DMS53 (cell line): ENCODE measurements at regions not wholly inside any gene's neighbourhood (a gene's known extent, or its start where the extent isn't known, plus 50 kb on each side); places are given as distances from the start of the nearest gene placed in this dataset.
"Not testable (repeated sequence)": the region's sequence is repeated elsewhere in the genome, so short reads cannot be mapped to it uniquely, and the experiment has no call there.

ENCODE experiments used
- DNase-seq: peaks from one replicate; lab custom pipeline; 2025; lab: John Stamatoyannopoulos, UW

- no peak for DNase-seq
Observed at GRCh38 chr4:66164869-66165268, 494.6 kb upstream of the EPHA5 start.

- DNase-seq = no peak
Observed at GRCh38 chr4:66160606-66161005, 490.3 kb upstream of the EPHA5 start.

GRCh38 chr4:66157594-66157993 is 487.3 kb upstream of the EPHA5 start:
- DNase-seq = no peak

- DNase-seq = no peak
Observed at GRCh38 chr4:66130042-66130441, 459.8 kb upstream of the EPHA5 start.

- DNase-seq = no peak
Observed at GRCh38 chr4:66123831-66124413, 453.6 kb upstream of the EPHA5 start.

GRCh38 chr4:66123190-66123589 is 452.9 kb upstream of the EPHA5 start:
- DNase-seq = no peak

DNA sequence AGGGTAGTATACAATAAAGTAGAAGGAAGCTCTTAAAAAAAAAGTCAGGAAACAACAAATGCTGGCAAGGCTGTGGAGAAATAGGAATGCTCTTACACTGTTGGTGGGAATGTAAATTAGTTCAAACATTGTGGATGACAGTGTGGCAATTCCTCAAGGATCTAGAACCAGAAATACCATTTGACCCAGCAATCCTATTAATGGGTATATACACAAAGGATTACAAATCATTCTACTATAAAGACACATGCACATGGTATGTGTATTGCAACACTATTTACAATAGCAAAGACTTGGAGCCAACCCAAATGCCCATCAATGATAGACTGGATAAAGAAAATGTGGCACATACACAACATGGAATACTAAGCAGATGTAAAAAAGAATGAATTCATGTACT is 444.9 kb upstream of the EPHA5 start:
- DNase-seq = not testable (repeated sequence)

GRCh38 chr4:66108898-66109297 is 438.6 kb upstream of the EPHA5 start:
- no peak for DNase-seq

DNA sequence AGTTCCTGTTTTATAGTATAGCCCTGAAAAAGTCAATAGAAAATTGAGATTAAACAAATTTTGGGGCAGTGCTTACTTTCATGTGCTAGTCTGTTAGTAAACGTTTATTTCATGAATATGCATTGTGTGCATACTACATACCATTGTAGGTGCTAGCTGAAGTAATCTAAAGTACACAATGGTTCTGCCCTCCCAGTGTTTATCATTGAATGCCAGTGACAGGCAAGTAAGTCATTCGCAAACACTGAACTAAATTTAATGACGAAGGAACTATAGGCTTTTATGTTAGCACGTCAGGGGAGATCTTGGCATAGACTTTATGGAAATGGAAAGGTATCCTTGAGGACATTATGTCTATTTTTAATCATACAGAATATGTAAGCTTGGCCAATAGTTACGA is 426.9 kb upstream of the EPHA5 start:
- peak; percentile 29 for DNase-seq

GRCh38 chr4:66095065-66095464 is 424.8 kb upstream of the EPHA5 start:
- DNase-seq = no peak

GRCh38 chr4:66094070-66094469 is 423.8 kb upstream of the EPHA5 start:
- no peak for DNase-seq

GRCh38 chr4:66091786-66092185 is 421.5 kb upstream of the EPHA5 start:
- DNase-seq = no peak

DNA sequence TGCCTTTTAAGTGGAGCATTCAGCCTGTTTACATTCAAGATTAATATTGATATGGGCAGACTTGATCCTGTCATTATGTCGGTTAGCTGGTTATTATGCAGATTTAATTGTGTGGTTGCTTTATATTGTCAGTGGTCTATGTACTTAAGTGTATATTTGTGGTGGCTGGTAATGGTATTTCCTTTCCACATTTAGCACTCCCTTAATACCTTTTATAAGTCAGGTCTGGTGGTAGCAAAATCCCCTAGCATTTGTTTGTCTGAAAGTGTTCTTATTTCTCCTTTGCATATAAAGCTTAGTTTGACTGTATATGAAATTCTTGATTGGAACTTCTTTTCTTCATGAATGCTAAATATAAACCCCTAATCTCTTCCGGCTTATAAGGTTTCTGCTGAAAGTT is 403.7 kb upstream of the EPHA5 start:
- no peak for DNase-seq

GRCh38 chr4:66071911-66072310 is 401.6 kb upstream of the EPHA5 start:
- DNase-seq = no peak

GRCh38 chr4:66062921-66063320 is 392.6 kb upstream of the EPHA5 start:
- DNase-seq = no peak

DNA sequence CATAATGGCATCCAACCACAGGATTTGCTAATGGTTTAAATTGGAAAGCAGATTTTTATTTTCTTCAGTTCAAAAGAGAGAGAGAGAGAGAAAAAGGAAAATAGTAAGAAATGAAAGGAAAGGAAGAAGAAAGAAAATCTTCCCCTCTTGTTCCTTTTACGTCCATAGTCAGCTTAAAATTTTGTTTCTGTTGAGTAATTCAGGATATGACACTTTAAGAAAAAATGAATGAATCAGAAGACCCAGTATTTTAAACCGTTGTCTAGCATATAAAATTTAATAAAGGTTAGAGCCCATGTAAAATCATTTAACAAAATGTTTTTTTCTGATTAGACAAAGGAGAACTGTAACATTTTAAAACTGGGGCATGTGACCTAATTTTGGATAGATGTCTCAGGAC is 391.8 kb upstream of the EPHA5 start:
- no peak for DNase-seq

DNA sequence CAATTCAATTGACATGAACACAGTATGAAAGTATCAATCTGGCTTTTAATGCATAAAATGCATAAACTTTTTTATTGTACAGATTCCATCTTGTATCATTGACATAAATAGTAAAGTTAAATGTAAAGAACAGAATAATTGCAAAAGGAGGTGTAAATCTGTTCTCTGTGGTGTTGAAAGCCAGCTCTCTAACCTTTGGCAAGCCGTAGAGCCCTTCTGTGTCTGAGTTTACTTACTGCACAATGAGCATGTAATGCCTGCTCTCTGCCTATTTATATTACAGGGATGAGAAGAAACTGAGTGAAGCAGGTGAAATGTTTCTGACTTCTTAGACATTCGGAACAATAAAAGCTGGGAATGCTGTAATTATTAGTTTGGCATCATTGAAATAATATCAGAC is 389.3 kb upstream of the EPHA5 start:
- DNase-seq = no peak

DNA sequence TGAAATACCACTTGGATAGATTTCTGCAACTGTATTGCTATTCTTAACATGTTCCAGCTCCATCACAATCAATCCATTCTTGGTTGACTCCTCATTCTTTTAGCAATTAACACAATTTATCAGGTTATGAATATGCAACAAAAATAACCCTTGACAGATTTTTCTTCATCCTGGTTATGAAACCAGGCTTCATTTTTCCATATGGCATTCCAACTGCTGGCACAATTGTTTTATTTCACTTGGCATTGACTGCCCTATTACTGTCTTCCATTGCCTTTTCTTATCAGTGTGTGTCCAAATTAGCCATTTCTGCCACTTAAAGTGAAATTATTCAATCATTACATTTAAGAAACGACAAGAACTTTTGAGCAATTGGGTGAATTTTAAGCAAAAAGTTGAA is 388.8 kb upstream of the EPHA5 start:
- DNase-seq = no peak

- no peak for DNase-seq
Observed at GRCh38 chr4:66055999-66056398, 385.7 kb upstream of the EPHA5 start.

- DNase-seq = no peak
Observed at GRCh38 chr4:66052426-66052825, 382.1 kb upstream of the EPHA5 start.

DNA sequence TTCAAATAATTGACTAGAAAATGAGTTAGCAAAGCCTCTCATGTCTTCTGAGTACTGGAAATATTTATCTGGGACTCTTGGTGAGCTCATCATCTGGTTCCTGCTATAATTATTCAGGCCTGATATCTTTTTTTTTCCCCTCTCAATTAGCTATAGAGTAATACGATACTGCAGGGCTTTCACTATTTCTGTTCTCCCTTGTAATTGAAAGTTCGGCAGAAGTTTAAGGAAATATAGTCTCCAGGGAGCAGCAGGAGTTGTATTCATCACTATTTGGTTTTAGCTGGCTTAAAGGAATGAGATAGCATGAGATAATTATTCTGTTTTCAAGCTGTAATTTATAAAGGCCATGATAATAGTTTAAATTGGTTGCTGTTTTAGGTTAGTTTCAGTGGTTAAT is 378.6 kb upstream of the EPHA5 start:
- no peak for DNase-seq

- DNase-seq = no peak
Observed at GRCh38 chr4:66045913-66046312, 375.6 kb upstream of the EPHA5 start.

GRCh38 chr4:66035701-66036100 is 365.4 kb upstream of the EPHA5 start:
- no peak for DNase-seq

- no peak for DNase-seq
Observed at GRCh38 chr4:66034671-66035070, 364.4 kb upstream of the EPHA5 start.

DNA sequence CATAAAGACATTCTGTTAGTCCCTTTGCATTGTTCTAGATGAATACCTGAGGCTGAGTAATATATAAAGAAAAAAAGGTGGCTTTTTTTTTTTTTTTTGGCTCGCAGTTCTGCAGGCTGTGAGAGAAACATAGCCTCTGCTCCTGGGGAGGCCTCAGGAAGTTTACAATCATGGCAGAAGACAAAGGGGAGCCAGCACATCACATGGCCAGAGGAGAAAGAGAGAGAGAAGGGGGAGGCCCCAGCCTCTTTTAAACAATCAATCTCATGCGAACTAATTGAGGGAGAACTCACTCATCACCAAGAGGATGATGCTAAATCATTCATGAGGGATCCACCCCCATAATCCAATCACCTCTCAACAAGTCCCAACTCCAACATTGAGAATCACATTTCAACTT is 364.0 kb upstream of the EPHA5 start:
- DNase-seq = no peak
